A549 (cell line): ENCODE measurements at regions not wholly inside any gene's neighbourhood (a gene's known extent, or its start where the extent isn't known, plus 50 kb on each side); places are given as distances from the start of the nearest gene placed in this dataset.

Source experiments
- ATAC-seq, 2 experiments: fragments of 200-7000 bp in 1 of 2; fragments of >200 bp in 1 of 2; cut with Nextera tagmentation in 1 of 2; cut with Tn5 transposase in 1 of 2; 3 replicates each; pipeline versions ENCODE4 v1.8.0 to v1.9.1; 2018 to 2020; ENCODE audit warnings: mild to moderate bottlenecking in 1 of 2, moderate library complexity in 1 of 2
- CTCF ChIA-PET: fragments of 300-600 bp; sonication (Branson Sonifier 250); formaldehyde crosslinking; extraction: SDS; loops from one replicate; lab custom pipeline; 2021; ENCODE audit warnings: antibody characterized with exemption, inconsistent platforms; lab: Yijun Ruan, JAX
- POLR2A ChIA-PET: fragments of 350-600 bp; formaldehyde crosslinking; extraction: SDS; loops from one replicate; lab custom pipeline; 2021; ENCODE audit warnings: antibody characterized with exemption, inconsistent platforms; lab: Yijun Ruan, JAX
- DNase-seq, 2 experiments: peaks; one replicate each; pipeline versions ENCODE4 v3.0.0 to v3.0.0-alpha.2; 2011 to 2016; ENCODE audit warnings: low read depth in 1 of 2, low spot score in 1 of 2
- FAIRE-seq: peaks from 2 replicates; lab custom pipeline; 2011; peaks lifted over from hg19 to GRCh38; lab: Jason Lieb, UNC
- H3K27ac ChIP-seq, 2 experiments: fragments of >200 bp; sonication (Bioruptor Twin); formaldehyde crosslinking; 3 replicates each; pipeline ENCODE4 v1.5.1; 2016 to 2017
- H3K4me1 ChIP-seq: fragments of >200 bp; sonication (Bioruptor Twin); formaldehyde crosslinking; 3 replicates; pipeline ENCODE4 v1.6.1; 2016
- H3K4me2 ChIP-seq: fragments of >200 bp; sonication (Bioruptor Twin); formaldehyde crosslinking; 3 replicates; pipeline ENCODE4 v1.6.1; 2016
- H3K4me3 ChIP-seq: fragments of >200 bp; sonication (Bioruptor Twin); formaldehyde crosslinking; 3 replicates; pipeline ENCODE4 v1.5.1; 2016
- H3K9me3 ChIP-seq: fragments of >200 bp; sonication (Bioruptor Twin); formaldehyde crosslinking; 3 replicates; pipeline ENCODE4 v1.6.1; 2016
- ATOH8 ChIP-seq: fragments of 250-450 bp; sonication (Bioruptor Pico); IDR thresholded peaks from 2 replicates; pipeline ENCODE4 v1.5.0; 2020; ENCODE audit warnings: low read depth, mild to moderate bottlenecking, moderate library complexity
- CBX8 ChIP-seq: fragments of 200-600 bp; sonication (generic); IDR thresholded peaks from 2 replicates; pipeline ENCODE4 v1.6.1; 2016
- CTCF ChIP-seq: fragments of >200 bp; sonication (Bioruptor Twin); formaldehyde crosslinking; IDR thresholded peaks from 3 replicates; pipeline ENCODE4 v1.5.1; 2016
- EHF ChIP-seq: fragments of 250-450 bp; sonication (Bioruptor Pico); IDR thresholded peaks from 2 replicates; pipeline ENCODE4 v1.5.0; 2020; ENCODE audit warnings: mild to moderate bottlenecking
- EHMT2 ChIP-seq: fragments of 200-600 bp; sonication (generic); IDR thresholded peaks from 2 replicates; pipeline ENCODE4 v1.6.1; 2016; ENCODE audit warnings: antibody characterized with exemption, low read depth, mild to moderate bottlenecking, moderate library complexity
- ELK1 ChIP-seq: fragments of 150-350 bp; IDR thresholded peaks from 2 replicates; pipeline ENCODE4 v1.6.1; 2014; ENCODE audit warnings: low read depth, mild to moderate bottlenecking, low read length
- ESRRA ChIP-seq: fragments of 150-350 bp; IDR thresholded peaks from 2 replicates; pipeline ENCODE4 v1.6.1; 2014; ENCODE audit warnings: mild to moderate bottlenecking, low read length, borderline replicate concordance
- FOXS1 ChIP-seq: fragments of 250-450 bp; sonication (Bioruptor Pico); IDR thresholded peaks from 2 replicates; pipeline ENCODE4 v1.5.0; 2020; ENCODE audit warnings: mild to moderate bottlenecking, moderate library complexity
- HDAC2 ChIP-seq: fragments of 200-600 bp; sonication (generic); IDR thresholded peaks from 2 replicates; pipeline ENCODE4 v1.6.1; 2016
- HEYL ChIP-seq: fragments of 250-450 bp; sonication (Bioruptor Pico); IDR thresholded peaks from 2 replicates; pipeline ENCODE4 v1.8.0; 2021; ENCODE audit warnings: mild to moderate bottlenecking, moderate library complexity
- HOXB5 ChIP-seq: fragments of 250-450 bp; sonication (Bioruptor Pico); IDR thresholded peaks from 2 replicates; pipeline ENCODE4 v1.5.0; 2020; ENCODE audit warnings: mild to moderate bottlenecking, moderate library complexity
- JUNB ChIP-seq: fragments of >200 bp; sonication (Bioruptor Twin); formaldehyde crosslinking; IDR thresholded peaks from 2 replicates; pipeline ENCODE4 v1.6.1; 2016
- KDM5A ChIP-seq: fragments of 200-600 bp; sonication (generic); IDR thresholded peaks from 2 replicates; pipeline ENCODE4 v1.6.1; 2016; ENCODE audit warnings: antibody characterized with exemption, mild to moderate bottlenecking
- MAZ ChIP-seq: fragments of 150-350 bp; IDR thresholded peaks from 2 replicates; pipeline ENCODE4 v1.6.1; 2014; ENCODE audit warnings: antibody characterized with exemption, low read depth, low read length, borderline replicate concordance
- NFE2L2 ChIP-seq: fragments of 150-350 bp; conservative IDR thresholded peaks from 2 replicates; pipeline ENCODE4 v1.6.1; 2014; ENCODE audit warnings: low read length
- PBX3 ChIP-seq: IDR thresholded peaks from 2 replicates; pipeline ENCODE4 v1.6.1; 2012
- RAD21 ChIP-seq, 2 experiments: fragments of >200 bp in 1 of 2; sonication (Bioruptor Twin) in 1 of 2; formaldehyde crosslinking in 1 of 2; IDR thresholded peaks in 1 of 2; conservative IDR thresholded peaks in 1 of 2; 2 replicates in 1 of 2; 3 replicates in 1 of 2; pipeline ENCODE4 v1.6.1; 2012 to 2018; ENCODE audit warnings: inconsistent platforms in 1 of 2
- REST ChIP-seq: fragments of 200-600 bp; sonication (generic); IDR thresholded peaks from 2 replicates; pipeline ENCODE4 v1.6.1; 2016; ENCODE audit warnings: antibody characterized with exemption, mild to moderate bottlenecking, moderate library complexity
- RFX5 ChIP-seq: fragments of 450-650 bp; IDR thresholded peaks from 2 replicates; pipeline ENCODE4 v1.7.1; 2014; ENCODE audit warnings: antibody characterized with exemption, mild to moderate bottlenecking, moderate library complexity
- SREBF2 ChIP-seq: fragments of 450-650 bp; IDR thresholded peaks from 2 replicates; pipeline ENCODE4 v1.6.1; 2014; ENCODE audit warnings: mild to moderate bottlenecking, moderate library complexity
- TFCP2L1 ChIP-seq: fragments of 250-450 bp; sonication (Bioruptor Pico); IDR thresholded peaks from 2 replicates; pipeline ENCODE4 v1.5.0; 2021; ENCODE audit warnings: mild to moderate bottlenecking
- ZC3H11A ChIP-seq: fragments of 450-650 bp; IDR thresholded peaks from 2 replicates; pipeline ENCODE4 v1.6.1; 2014; ENCODE audit warnings: antibody characterized with exemption, mild to moderate bottlenecking
- WGBS: methylation state at CpG from one replicate; pipeline ENCODE4 v1.1.6; 2017; ENCODE audit errors: missing lambda C conversion rate; 5-methylcytosine and 5-hydroxymethylcytosine counted together

GRCh38 chr9:23606107-23606506 lies 219.9 kb downstream of the ELAVL2 start:
- WGBS = 0% methylated on average over 1 of the region's 1 CpG
- Histone ChIP-seq H3K27ac (no peak overlapping the region), H3K9me3 (no peaks in the 10 kb centered on the region), H3K4me1 (no peaks in the 10 kb centered on the region), H3K4me2 (no peak overlapping the region), H3K4me3 (no peak overlapping the region)
- no peak for ATAC-seq
- no peak for DNase-seq
- TF ChIP-seq EHMT2 = no peak
- no peak for TF ChIP-seq REST
- no peak for TF ChIP-seq PBX3
- TF ChIP-seq CTCF = no peak
- no peak for TF ChIP-seq ATOH8 (CRISPR knock-in tag)
- no peak for TF ChIP-seq ELK1
- TF ChIP-seq SREBF2 = no peak
- no peak for TF ChIP-seq KDM5A
- POLR2A ChIA-PET = no interaction called here
- no peak for FAIRE-seq
- CTCF ChIA-PET = interaction anchor here (0.7 kb wide), 1 partner anchor 25 kb away, joined by 3 read pairs; no protein-coding TSS in a partner anchor

- ATAC-seq = no peak
- H3K9me3 ChIP-seq = no peaks in the 10 kb centered on the region
- CTCF ChIA-PET = no interaction called here
- 0% methylated on average over 3 of the region's 3 CpGs for WGBS
- H3K4me2 ChIP-seq = no peak overlapping the region
- H3K27ac ChIP-seq = no peak overlapping the region
- FAIRE-seq = no peak
- DNase-seq = no peak
- TF ChIP-seq ZC3H11A = no peak
- TF ChIP-seq MAZ = no peak
- no peak for TF ChIP-seq CBX8
- TF ChIP-seq RFX5 = no peak
- TF ChIP-seq HOXB5 = no peak
- TF ChIP-seq ESRRA = no peak
- TF ChIP-seq NFE2L2 = no peak
- POLR2A ChIA-PET = no interaction called here
- no peak overlapping the region for H3K4me3 ChIP-seq
- H3K4me1 ChIP-seq = no peaks in the 10 kb centered on the region
These were observed 217.6 kb downstream of the ELAVL2 start for GRCh38 chr9:23608456-23608855.

GRCh38 chr9:23611869-23612268 lies 214.2 kb downstream of the ELAVL2 start:
- ATAC-seq (no peak), FAIRE-seq (no peak), DNase-seq (no peak)
- POLR2A ChIA-PET = no interaction called here
- H3K4me3 ChIP-seq = no peak overlapping the region
- TF ChIP-seq TFCP2L1 (no peak), FOXS1 (CRISPR knock-in tag) (no peak), ZC3H11A (no peak), ATOH8 (CRISPR knock-in tag) (no peak), JUNB (no peak), HEYL (CRISPR knock-in tag) (no peak), HDAC2 (no peak), EHF (no peak), RAD21 (conservative IDR thresholded peaks at IDR 0.05 in 1 of 2, IDR thresholded peaks at IDR 0.05 in 1 of 2) (no peak)
- H3K4me1 ChIP-seq = no peaks in the 10 kb centered on the region
- WGBS = 2% methylated on average over 3 of the region's 3 CpGs
- CTCF ChIA-PET = no interaction called here
- no peak overlapping the region for H3K27ac ChIP-seq
- H3K9me3 ChIP-seq = no peaks in the 10 kb centered on the region
- no peak overlapping the region for H3K4me2 ChIP-seq
